Fibroblast of lung (primary cell): ENCODE measurements at regions not wholly inside any gene's neighbourhood (a gene's known extent, or its start where the extent isn't known, plus 50 kb on each side); places are given as distances from the start of the nearest gene placed in this dataset.

Experiments
- DNase-seq, 2 donors: peaks; one replicate each; pipeline versions ENCODE4 v3.0.0 to v3.0.0-alpha.2; 2010; ENCODE audit warnings: low read depth in 2 of 2
- H2AFZ ChIP-seq: 2 replicates; pipeline ENCODE4 v1.5.1; 2012; ENCODE audit warnings: low read length, control low read depth, inconsistent platforms
- H3K27ac ChIP-seq: 2 replicates; pipeline ENCODE4 v1.5.1; 2011; ENCODE audit warnings: low read length, control low read depth; ENCODE audit not compliant: insufficient read depth
- H3K27me3 ChIP-seq: 2 replicates; pipeline ENCODE4 v1.5.1; 2011; ENCODE audit warnings: mild to moderate bottlenecking, low read length; ENCODE audit not compliant: control insufficient read depth, insufficient read depth
- H3K36me3 ChIP-seq: 2 replicates; pipeline ENCODE4 v1.5.1; 2011; ENCODE audit warnings: low read length; ENCODE audit not compliant: control insufficient read depth, insufficient read depth
- H3K4me1 ChIP-seq: 2 replicates; pipeline ENCODE4 v1.5.1; 2011; ENCODE audit warnings: low read length; ENCODE audit not compliant: control insufficient read depth, insufficient read depth; ENCODE audit errors: extremely low read depth
- H3K4me2 ChIP-seq: 2 replicates; pipeline ENCODE4 v1.5.1; 2011; ENCODE audit warnings: low read length, control low read depth; ENCODE audit not compliant: insufficient read depth; ENCODE audit errors: extremely low read depth
- H3K4me3 ChIP-seq, 4 experiments: fragments of 200-600 bp in 1 of 4; sonication (generic) in 1 of 4; replicated peaks in 1 of 4; 2 replicates each; pipeline ENCODE4 v1.5.1; 2011 to 2016; ENCODE audit warnings: low read length in 4 of 4, low read depth in 3 of 4, mild to moderate bottlenecking in 3 of 4, control low read depth in 2 of 4, inconsistent platforms in 1 of 4, mixed read lengths in 1 of 4; ENCODE audit not compliant: insufficient read depth in 1 of 4; ENCODE audit errors: control extremely low read depth in 1 of 4
- H3K79me2 ChIP-seq: 2 replicates; pipeline ENCODE4 v1.5.1; 2012; ENCODE audit warnings: mild to moderate bottlenecking, low read length, inconsistent platforms; ENCODE audit not compliant: control insufficient read depth, insufficient read depth
- H3K9ac ChIP-seq: 2 replicates; pipeline ENCODE4 v1.5.1; 2011; ENCODE audit warnings: mild to moderate bottlenecking, low read length, control low read depth; ENCODE audit not compliant: insufficient read depth
- H3K9me3 ChIP-seq: 2 replicates; pipeline ENCODE4 v1.5.1; 2012; ENCODE audit warnings: low read depth, low read length; ENCODE audit not compliant: control insufficient read depth, insufficient read depth
- H4K20me1 ChIP-seq: 2 replicates; pipeline ENCODE4 v1.5.1; 2011; ENCODE audit warnings: low read length; ENCODE audit not compliant: control insufficient read depth, insufficient read depth; ENCODE audit errors: extremely low read depth
- EZH2 ChIP-seq: IDR thresholded peaks from 2 replicates; pipeline ENCODE4 v1.5.1; 2012; ENCODE audit warnings: low read length, control low read depth, mild to moderate bottlenecking; ENCODE audit errors: missing control alignments
- TF ChIP-seq, protein P1 (sequence below), 2 donors: IDR thresholded peaks in 1 of 2; conservative IDR thresholded peaks in 1 of 2; 1 replicate in 1 of 2; 2 replicates in 1 of 2; pipeline ENCODE4 v1.5.1; 2011 to 2012; ENCODE audit warnings: low read length in 2 of 2, control low read depth in 1 of 2, inconsistent platforms in 1 of 2, low read depth in 1 of 2, mild to moderate bottlenecking in 1 of 2

DNA sequence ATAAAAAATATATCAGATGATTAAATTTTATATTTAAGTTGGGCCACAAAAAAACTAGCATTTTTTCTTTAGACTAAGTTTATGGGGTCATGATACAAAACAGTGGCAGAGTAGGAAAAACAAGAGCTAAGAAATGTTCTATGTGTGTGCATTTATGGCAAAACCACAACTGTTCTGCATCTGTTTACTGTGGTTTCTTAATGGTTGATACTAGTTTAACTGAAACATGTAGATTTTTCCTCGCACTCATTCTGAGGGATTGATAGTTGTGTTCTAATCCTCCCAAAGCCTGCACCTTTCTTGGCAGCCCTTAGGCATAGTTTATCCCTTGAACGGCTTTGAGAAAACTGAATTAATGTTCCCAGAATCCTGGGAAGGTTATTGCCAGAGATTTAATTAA, 66.6 kb upstream of the PHYHIPL start:
- H3K9ac ChIP-seq: no peak overlapping the region
- no peaks in the 10 kb centered on the region for H3K27me3 ChIP-seq
- H4K20me1 ChIP-seq: no peaks in the 10 kb centered on the region
- TF ChIP-seq EZH2: no peak
- TF ChIP-seq, protein P1, sequence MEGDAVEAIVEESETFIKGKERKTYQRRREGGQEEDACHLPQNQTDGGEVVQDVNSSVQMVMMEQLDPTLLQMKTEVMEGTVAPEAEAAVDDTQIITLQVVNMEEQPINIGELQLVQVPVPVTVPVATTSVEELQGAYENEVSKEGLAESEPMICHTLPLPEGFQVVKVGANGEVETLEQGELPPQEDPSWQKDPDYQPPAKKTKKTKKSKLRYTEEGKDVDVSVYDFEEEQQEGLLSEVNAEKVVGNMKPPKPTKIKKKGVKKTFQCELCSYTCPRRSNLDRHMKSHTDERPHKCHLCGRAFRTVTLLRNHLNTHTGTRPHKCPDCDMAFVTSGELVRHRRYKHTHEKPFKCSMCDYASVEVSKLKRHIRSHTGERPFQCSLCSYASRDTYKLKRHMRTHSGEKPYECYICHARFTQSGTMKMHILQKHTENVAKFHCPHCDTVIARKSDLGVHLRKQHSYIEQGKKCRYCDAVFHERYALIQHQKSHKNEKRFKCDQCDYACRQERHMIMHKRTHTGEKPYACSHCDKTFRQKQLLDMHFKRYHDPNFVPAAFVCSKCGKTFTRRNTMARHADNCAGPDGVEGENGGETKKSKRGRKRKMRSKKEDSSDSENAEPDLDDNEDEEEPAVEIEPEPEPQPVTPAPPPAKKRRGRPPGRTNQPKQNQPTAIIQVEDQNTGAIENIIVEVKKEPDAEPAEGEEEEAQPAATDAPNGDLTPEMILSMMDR (conservative IDR thresholded peaks at IDR 0.05 in 1 of 2, IDR thresholded peaks at IDR 0.05 in 1 of 2; ENCODE audit: low read depth in 1 of 2, low read length in 2 of 2): no peak
- no peak overlapping the region for H3K27ac ChIP-seq
- no peak overlapping the region for H2AFZ ChIP-seq
- no peak overlapping the region for H3K4me3 ChIP-seq
- H3K36me3 ChIP-seq: no peaks in the 10 kb centered on the region
- no peaks in the 10 kb centered on the region for H3K4me1 ChIP-seq
- no peak for DNase-seq
- H3K4me2 ChIP-seq: no peak overlapping the region
- H3K9me3 ChIP-seq: no peaks in the 10 kb centered on the region
- no peaks in the 10 kb centered on the region for H3K79me2 ChIP-seq

DNA sequence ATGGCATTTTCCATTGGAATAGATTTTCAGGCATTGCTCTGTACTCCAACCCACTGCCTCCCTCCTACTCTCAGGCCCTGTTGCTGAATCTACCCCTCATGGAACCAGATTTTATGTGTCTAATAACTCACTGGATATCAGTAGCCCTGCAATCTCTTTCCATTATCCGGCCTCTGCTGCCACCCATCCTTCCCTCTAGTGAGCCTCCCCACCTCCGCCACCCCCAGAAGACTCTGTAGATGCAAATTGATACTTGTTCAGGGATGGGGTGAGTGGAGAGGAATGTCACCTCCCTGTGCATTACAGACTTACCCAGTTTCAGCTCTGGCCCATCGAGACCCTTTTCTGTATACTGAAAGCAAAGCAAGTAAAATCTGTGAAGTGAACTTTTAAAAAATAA, 52.3 kb upstream of the PHYHIPL start:
- H3K9me3 ChIP-seq: no peaks in the 10 kb centered on the region
- H3K4me2 ChIP-seq: no peak overlapping the region
- H3K4me1 ChIP-seq: no peaks in the 10 kb centered on the region
- H3K9ac ChIP-seq: no peak overlapping the region
- H3K79me2 ChIP-seq: no peaks in the 10 kb centered on the region
- H3K27me3 ChIP-seq: no peaks in the 10 kb centered on the region
- no peak overlapping the region for H3K27ac ChIP-seq
- no peak overlapping the region for H3K4me3 ChIP-seq
- no peak for DNase-seq
- H3K36me3 ChIP-seq: no peaks in the 10 kb centered on the region
- TF ChIP-seq, protein P1 (conservative IDR thresholded peaks at IDR 0.05 in 1 of 2, IDR thresholded peaks at IDR 0.05 in 1 of 2; ENCODE audit: low read depth in 1 of 2, low read length in 2 of 2): no peak
- TF ChIP-seq EZH2: no peak
- H4K20me1 ChIP-seq: no peaks in the 10 kb centered on the region
- no peak overlapping the region for H2AFZ ChIP-seq

DNA sequence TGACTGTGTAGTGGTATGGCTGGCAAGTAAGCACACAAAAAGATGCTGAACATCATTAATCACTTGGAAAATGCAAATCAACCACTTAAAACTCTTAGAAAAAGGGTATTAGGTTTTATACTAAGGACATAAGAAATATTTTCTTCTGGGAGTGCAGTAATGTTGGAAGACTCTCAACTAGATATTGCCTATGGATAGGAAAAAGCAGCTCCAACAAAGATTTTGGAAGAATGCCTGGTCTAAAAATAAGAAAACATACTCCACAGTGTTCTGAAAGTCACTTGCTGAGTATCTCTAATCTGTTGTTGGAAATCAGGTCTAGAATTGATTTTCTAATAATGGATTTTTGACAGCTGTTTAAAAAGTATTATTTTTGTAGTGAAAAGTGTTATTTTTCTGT, 50.8 kb upstream of the PHYHIPL start:
- H3K27me3 ChIP-seq: no peaks in the 10 kb centered on the region
- TF ChIP-seq EZH2: no peak
- TF ChIP-seq, protein P1 (conservative IDR thresholded peaks at IDR 0.05 in 1 of 2, IDR thresholded peaks at IDR 0.05 in 1 of 2; ENCODE audit: low read depth in 1 of 2, low read length in 2 of 2): no peak
- no peak overlapping the region for H2AFZ ChIP-seq
- DNase-seq: no peak
- H3K4me1 ChIP-seq: no peaks in the 10 kb centered on the region
- H3K4me3 ChIP-seq: no peak overlapping the region
- H3K4me2 ChIP-seq: no peak overlapping the region
- no peaks in the 10 kb centered on the region for H3K79me2 ChIP-seq
- H3K36me3 ChIP-seq: no peaks in the 10 kb centered on the region
- no peak overlapping the region for H3K9ac ChIP-seq
- H4K20me1 ChIP-seq: no peaks in the 10 kb centered on the region
- no peaks in the 10 kb centered on the region for H3K9me3 ChIP-seq
- no peak overlapping the region for H3K27ac ChIP-seq
